NCI-H510A treated with DMSO at 0.1 percent for 48 hours (cell line): ENCODE measurements at regions not wholly inside any gene's neighbourhood (a gene's known extent, or its start where the extent isn't known, plus 50 kb on each side); places are given as distances from the start of the nearest gene placed in this dataset.

ENCODE experiments used
- DNase-seq: peaks from one replicate; lab custom pipeline; 2025; lab: John Stamatoyannopoulos, UW

DNA sequence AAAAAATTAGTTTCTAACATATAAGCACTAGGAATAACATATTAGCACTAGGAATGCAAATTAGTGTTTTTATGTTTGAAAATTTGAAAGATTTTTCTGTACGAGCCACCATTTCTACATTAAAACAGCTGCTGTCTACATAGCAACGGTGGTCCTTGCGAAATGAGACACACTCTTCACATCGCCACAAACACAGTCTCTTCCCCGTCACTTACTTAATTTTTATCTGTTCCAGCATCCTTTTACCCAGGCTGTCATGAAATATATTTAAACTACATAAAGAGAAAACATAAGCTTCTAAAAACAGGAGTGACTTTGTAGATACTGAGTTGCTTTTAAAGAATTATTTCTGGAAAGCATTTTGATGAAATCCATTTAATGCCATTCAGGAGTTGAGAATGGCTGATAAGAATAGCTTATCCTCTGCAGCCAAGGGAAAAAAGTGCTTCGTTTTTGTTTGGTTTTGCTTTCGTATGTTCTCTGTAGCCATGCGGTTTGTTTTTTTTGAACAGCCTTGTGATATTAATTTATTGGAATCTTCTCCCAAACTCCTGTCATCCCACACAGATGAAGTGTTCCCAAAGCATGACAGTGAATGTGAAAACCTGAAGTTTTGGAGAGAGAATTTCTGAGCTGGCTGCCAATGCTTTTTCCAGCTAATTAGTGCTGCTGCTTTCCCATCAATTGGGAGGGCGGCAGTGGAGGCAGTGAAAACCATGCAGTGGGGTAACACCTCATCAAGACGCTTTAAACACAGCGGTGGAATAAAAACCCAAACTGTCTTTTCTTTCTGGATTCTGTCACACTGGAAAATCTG lies 603.7 kb upstream of the ADARB2 start:
- no peak for DNase-seq

DNA sequence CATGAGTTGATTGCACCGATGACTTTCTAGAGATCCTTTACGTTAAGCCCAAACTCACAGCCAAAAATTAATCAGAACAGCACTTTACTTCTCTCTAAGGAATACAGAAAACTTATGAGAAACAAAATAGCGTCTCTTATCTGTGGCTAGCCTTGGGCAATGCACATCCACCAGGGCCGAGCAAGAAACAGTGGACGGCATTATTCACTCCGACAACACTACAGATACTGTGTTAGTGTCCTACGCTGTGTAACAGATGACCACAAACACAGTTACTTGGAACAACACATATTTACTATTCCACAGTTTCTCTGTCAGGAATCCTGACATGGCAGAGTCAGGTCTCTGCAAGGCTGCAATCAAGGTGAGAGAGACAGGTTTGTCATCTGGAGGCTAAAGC lies 598.3 kb upstream of the ADARB2 start:
- no peak for DNase-seq

- no peak for DNase-seq
Observed at GRCh38 chr10:2334575-2334974, 597.2 kb upstream of the ADARB2 start.

GRCh38 chr10:2329082-2329481 lies 591.8 kb upstream of the ADARB2 start:
- DNase-seq = no peak

- DNase-seq = no peak
Observed at GRCh38 chr10:2326411-2326810, 589.1 kb upstream of the ADARB2 start.

- DNase-seq = peak; percentile 14
Observed at GRCh38 chr10:2315045-2315485, 577.7 kb upstream of the ADARB2 start.

DNA sequence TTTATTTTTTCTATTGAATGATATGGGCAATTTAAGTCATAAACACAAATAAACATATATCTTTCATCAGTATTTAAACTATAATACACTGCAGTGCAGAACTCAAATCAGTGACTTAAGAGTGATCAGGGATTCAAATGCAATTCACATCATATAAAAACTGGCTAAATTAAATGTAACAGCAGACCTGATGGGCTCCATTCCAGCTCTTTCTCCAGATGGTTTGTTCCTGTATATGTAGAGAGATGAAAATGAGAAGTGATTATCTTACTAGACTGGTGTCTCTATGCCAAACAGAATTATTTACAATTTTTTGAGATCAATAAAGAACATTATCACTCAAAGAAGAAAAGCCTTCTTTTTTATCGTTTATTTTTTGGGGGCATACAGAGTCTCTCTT lies 568.8 kb upstream of the ADARB2 start:
- no peak for DNase-seq

DNA sequence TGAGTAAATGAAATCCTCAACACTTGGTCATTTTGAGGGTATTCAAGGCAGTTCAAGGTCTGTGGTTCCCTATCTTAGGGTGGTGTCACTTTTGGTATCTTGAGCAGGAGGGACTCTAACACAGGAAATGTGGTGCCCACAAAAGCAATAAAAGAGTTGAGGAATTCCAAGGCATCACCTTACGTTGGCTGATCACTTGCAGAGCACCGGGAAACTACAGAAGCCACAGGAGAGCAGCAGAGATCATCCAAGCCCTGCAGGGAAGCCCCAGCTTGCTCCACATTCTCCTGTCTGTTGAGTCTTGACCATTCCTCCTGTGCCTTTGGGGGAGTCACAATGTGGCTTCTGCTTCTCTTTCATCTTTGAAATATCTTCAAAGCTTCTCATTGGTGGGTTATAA lies 565.8 kb upstream of the ADARB2 start:
- no peak for DNase-seq

- DNase-seq = no peak
Observed at GRCh38 chr10:2301227-2301626, 563.9 kb upstream of the ADARB2 start.

DNA sequence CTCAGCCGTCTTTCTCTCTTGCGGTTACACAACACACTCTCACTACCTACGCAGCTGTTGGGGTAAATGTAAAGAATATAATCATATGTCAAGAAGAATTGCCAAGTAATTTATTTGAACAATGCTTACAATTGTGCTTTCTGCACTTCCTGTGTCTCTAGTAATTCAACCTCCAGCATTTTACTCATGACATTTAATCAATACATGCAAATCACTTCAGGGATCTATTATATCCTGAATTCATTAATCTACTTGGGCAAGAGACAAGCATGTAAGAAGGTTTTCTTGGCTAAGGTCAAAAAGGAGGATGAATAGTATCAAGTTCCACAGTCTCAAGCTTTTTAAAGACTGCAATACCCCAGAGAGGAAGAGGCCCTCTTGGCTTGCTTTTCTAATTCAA lies 562.9 kb upstream of the ADARB2 start:
- DNase-seq = peak; percentile 5

DNA sequence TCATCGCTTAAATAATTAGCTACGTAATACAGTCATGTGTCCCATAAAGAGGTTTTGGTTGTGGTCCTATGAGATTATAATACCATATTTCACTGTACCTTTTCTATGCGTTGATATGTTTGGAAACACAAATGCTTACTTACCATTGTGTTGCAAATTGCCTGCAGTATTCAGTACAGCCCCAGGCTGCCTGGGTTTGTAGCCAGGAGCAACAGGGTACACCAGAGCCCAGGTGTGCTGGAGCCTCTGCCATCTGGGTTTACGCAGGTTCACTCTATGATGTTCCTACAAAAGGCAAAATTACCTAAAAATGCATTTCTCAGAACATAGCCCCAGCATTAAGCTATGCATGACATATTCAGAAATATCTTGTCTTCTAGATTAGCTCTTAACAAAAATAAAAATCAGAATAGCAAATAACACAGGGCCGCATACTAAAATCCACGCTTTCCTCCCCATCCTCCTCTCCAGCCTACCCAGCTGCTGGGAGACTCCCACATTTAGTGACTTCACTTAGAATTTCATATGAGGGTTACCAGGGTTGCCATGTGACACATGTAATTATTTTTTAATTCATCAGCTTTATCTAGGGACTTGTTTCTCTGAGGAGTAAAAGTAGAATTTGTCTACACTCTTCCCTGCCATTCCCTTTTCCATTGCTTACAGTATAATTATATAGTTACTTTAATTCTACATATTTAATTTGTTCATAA lies 559.0 kb upstream of the ADARB2 start:
- no peak for DNase-seq

DNA sequence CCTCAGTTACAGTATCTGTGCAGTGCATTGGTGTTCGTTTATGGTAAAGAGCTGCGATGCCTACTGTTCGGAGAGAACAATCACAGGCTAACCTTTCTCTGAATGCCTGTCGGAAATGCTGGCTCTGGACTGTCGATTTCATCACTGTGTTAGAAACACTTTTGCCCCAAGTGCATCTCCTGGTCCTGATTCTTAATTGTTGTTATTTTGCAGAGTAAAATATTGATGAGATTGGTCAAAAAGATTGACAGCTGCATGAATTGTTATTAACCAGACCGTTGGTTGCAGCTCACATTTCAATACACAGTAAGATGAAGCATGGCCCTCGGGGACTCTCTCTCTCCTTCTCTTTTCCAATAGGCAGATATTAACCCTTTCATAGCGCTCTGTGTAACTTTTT lies 557.4 kb upstream of the ADARB2 start:
- DNase-seq = no peak

DNA sequence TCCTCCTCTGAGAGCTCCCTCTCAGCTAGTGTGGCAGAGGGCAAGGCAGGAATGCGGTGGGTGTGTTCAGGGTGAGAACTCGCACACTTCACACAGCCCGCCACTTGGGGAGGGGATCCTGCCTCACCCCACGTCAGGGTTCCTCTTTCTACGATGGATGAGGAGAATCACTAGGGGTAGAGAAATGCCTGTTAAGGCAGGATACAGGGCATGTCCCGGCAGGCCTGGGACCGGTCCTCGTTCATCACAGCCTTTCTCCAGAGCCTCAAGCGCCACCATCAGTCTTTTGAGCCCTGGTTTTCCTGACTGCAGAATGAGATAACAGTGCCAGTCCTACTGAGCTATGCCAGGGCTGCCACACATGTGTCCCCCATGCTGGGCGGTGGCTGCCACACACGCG lies 546.7 kb upstream of the ADARB2 start:
- DNase-seq = no peak

GRCh38 chr10:2282202-2282601 lies 544.9 kb upstream of the ADARB2 start:
- no peak for DNase-seq

DNA sequence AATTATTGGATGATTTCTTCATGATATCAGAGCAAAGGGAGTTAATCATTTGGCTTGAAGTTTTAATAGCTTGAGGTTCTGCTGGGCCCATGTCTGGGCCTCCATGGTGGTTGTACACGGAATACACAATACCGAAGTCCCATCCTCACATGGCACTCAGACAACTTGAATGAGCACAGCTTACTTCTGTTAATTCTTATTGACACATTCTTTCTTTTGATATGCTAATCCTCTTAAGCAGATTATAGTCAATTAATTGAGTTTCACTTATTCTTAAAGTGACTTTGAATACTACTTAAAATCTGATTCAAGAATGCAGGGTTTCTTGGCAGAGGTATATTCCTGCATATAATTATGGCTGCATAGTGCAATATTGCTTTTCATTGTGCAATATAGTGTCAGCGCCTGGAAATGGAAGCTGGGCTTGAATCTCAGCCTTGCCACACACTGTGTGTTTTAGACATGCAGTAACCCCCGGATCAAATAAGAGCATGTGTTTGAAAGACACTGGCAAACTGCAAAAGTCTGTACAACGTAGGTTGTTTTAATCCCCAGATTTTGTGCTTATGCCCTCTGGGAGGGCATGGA lies 543.5 kb upstream of the ADARB2 start:
- no peak for DNase-seq

DNA sequence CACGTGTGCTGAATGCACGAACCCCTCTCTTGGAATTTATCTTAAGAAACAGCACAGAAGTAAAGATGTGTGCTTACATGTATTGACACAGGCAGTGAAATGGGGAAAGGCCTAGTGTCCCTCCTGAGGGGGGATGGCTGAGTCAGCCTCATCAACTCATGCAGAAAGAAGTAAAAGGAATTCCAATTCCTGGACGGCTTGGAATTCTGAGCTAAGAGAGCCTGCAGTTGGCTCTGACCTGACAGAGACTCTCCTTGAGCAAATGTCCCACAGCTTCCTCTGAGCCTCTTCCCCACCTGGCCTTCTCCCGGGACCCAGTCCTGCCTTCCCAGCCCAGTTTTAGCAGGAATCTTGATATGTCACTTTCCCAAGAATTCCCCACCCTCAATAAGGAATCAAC lies 542.4 kb upstream of the ADARB2 start:
- DNase-seq = no peak

DNA sequence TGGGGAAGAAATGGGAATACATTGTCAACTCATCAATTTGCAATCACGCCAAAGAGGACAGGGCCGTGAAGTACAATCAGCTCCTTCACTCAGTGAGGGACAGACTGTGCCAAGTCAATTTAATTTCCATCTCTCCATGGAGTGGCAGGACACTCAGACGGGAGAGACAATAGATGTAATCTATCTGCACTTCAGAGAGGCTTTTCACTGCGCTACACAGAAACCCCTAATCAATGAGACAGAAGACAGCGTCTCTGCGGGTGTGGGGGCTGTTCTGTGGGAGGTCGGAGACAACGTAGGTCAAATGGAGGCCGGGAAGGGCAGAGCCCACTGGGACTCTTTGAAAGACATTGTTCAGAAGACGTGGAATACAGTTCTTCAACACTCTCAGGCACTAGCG lies 541.0 kb upstream of the ADARB2 start:
- no peak for DNase-seq

DNA sequence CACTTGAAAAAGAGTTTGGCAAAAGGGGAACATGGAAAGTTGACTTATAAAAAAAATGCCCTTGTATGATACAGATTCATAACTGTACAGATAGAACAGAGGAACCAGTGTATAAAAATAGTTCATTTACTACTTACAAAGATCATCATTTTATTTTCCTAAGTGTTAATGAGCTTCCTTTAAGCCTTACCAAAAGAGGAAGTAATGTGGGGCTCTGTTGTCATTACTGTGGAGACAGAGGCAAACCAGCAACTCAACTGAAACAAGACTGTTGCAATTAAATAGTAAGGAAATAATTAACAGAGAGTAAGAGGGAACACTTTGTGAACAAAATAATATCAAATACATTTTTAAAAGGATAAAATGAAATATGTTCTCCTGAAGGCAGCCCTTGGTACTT lies 526.2 kb upstream of the ADARB2 start:
- DNase-seq = no peak

DNA sequence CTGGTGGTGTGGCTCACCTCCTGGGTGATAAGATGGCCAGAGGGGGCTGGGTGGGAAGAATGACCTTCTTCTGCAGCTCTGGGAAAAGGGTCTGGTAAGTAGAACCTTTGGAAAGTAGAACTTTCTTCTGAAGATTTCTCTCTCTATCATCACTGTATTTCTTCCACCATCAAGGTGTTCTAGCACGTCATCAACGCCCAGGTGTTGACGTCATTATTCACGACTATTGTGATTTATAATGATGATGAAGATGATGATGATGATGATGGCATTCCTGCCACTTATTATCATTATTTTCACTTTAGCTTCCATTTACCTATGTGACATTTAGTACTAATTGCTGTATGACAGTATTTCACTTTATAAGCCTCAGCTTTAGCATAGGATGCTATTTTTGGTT lies 525.6 kb upstream of the ADARB2 start:
- no peak for DNase-seq

DNA sequence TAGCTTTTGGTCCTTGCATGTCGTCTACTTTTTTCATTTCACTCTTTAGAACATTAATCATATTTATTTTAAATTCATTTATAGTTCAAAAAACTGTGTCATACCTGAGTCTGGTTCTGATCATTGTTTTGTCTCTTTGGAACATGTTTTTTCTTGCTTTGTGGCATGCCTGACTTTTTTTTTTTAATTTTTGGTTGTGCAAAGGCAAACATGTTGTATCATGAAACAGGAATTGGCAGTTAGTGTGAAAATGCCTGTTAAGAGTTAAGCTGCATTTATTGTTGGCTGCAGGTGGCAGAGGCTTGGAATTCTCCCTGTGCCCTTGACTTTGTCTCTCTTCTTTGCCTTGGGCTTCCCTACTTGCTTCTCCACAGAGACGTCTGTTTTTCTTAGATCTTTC lies 525.0 kb upstream of the ADARB2 start:
- DNase-seq = no peak

- DNase-seq = no peak
Observed at GRCh38 chr10:2256241-2256640, 518.9 kb upstream of the ADARB2 start.

DNA sequence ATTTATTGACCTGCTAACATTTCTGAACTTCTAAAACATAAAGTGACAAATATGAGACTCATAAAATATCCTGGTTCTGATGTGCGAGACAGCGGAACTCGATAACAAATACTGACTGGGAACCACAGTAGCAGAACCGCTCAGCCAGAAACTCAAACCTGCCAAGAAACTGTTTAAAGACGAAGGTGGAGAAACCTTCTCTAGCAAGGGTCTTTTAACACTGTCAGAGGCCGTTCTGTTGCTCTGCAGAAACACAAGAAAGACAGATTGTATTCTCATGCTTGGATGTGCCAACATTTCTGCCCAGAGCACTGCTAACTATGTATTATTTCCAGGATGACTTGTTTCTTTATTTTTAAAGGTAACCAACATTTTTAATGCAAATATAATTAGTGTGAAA lies 514.8 kb upstream of the ADARB2 start:
- DNase-seq = no peak

DNA sequence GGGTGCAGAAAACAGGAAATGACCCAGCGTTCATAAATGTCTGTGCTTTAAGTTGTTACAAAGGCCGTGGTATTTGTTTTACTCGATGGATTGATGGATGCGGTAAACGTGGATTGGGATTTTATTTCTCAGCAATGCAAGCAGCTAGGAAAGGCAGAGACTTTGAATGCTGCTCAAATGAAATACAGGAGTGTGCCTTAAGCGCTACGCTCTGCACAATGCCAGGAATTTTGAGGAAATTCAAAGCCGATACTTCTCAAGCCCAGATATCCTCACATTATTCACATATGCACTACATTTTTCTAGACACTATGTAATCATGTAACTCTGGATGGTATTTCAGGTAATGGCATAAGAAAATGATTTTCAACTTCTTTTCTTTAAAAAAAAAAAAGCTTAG lies 514.3 kb upstream of the ADARB2 start:
- no peak for DNase-seq
